Loucy (cell line): ENCODE measurements at regions not wholly inside any gene's neighbourhood (a gene's known extent, or its start where the extent isn't known, plus 50 kb on each side); places are given as distances from the start of the nearest gene placed in this dataset.

ENCODE experiments used
- H2AFZ ChIP-seq: fragments of 200-600 bp; sonication (generic); 2 replicates; pipeline ENCODE4 v1.6.0; 2016; ENCODE audit warnings: antibody characterized with exemption, mild to moderate bottlenecking, low read length, moderate library complexity
- H3F3A ChIP-seq: fragments of 200-600 bp; 2 replicates; pipeline ENCODE4 v1.6.0; 2016; ENCODE audit warnings: antibody characterized with exemption, low read depth, mild to moderate bottlenecking
- H3K27me3 ChIP-seq: fragments of 200-600 bp; sonication (generic); 2 replicates; pipeline ENCODE4 v1.6.1; 2014; ENCODE audit warnings: low read length, mild to moderate bottlenecking; ENCODE audit not compliant: insufficient read depth, poor library complexity, severe bottlenecking
- H3K36me3 ChIP-seq: fragments of 200-600 bp; sonication (generic); 2 replicates; pipeline ENCODE4 v1.6.1; 2016; ENCODE audit warnings: low read length; ENCODE audit not compliant: insufficient read depth
- H3K4me1 ChIP-seq: fragments of 200-600 bp; sonication (generic); 2 replicates; pipeline ENCODE4 v1.5.1; 2014; ENCODE audit warnings: low read length, mild to moderate bottlenecking; ENCODE audit not compliant: insufficient read depth, poor library complexity, severe bottlenecking
- H3K4me2 ChIP-seq: fragments of 200-600 bp; sonication (generic); 2 replicates; pipeline ENCODE4 v1.6.0; 2014; ENCODE audit warnings: antibody characterized with exemption, low read length, low read depth, mild to moderate bottlenecking; ENCODE audit not compliant: poor library complexity, severe bottlenecking
- H3K4me3 ChIP-seq: fragments of 200-600 bp; sonication (generic); 2 replicates; pipeline ENCODE4 v1.5.1; 2014; ENCODE audit warnings: low read length, mild to moderate bottlenecking, mixed read lengths; ENCODE audit not compliant: poor library complexity, severe bottlenecking
- H3K79me2 ChIP-seq: fragments of 200-600 bp; sonication (generic); 2 replicates; pipeline ENCODE4 v1.6.1; 2014; ENCODE audit warnings: low read length; ENCODE audit not compliant: insufficient read depth
- H3K9ac ChIP-seq: fragments of 200-600 bp; sonication (generic); 2 replicates; pipeline ENCODE4 v1.6.0; 2014; ENCODE audit warnings: mild to moderate bottlenecking, low read depth, low read length, moderate library complexity; ENCODE audit not compliant: poor library complexity, severe bottlenecking
- H3K9me2 ChIP-seq: fragments of 200-600 bp; sonication (generic); replicated peaks from 2 replicates; pipeline ENCODE4 v1.6.1; 2016; ENCODE audit warnings: low read depth, low read length, mixed read lengths
- H3K9me3 ChIP-seq: fragments of 200-600 bp; sonication (generic); 2 replicates; pipeline ENCODE4 v1.6.1; 2014; ENCODE audit warnings: mild to moderate bottlenecking, antibody characterized with exemption, low read length, low read depth; ENCODE audit not compliant: insufficient read depth
- H4K20me1 ChIP-seq: fragments of 200-600 bp; sonication (generic); 2 replicates; pipeline ENCODE4 v1.6.0; 2014; ENCODE audit warnings: antibody characterized with exemption, low read length, mild to moderate bottlenecking; ENCODE audit not compliant: insufficient read depth, poor library complexity, severe bottlenecking
- CTCF ChIP-seq: fragments of 200-600 bp; sonication (generic); conservative IDR thresholded peaks from 2 replicates; pipeline ENCODE4 v1.5.1; 2014; ENCODE audit warnings: mild to moderate bottlenecking, antibody characterized with exemption, low read length
- EZH2phosphoT487 ChIP-seq: fragments of 200-600 bp; IDR thresholded peaks from 2 replicates; pipeline ENCODE4 v1.6.1; 2018; ENCODE audit warnings: antibody characterized with exemption, mild to moderate bottlenecking, moderate library complexity, borderline replicate concordance

- Histone ChIP-seq H3K9me3 (no peaks in the 10 kb centered on the region), H3K4me3 (no peak overlapping the region), H3K9ac (no peak overlapping the region), H3K9me2 (no peaks in the 10 kb centered on the region), H3K4me2 (no peak overlapping the region), H3K4me1 (no peaks in the 10 kb centered on the region), H3K79me2 (no peaks in the 10 kb centered on the region), H3K36me3 (no peaks in the 10 kb centered on the region), H2AFZ (no peak overlapping the region), H3K27me3 (no peaks in the 10 kb centered on the region), H3F3A (no peaks in the 10 kb centered on the region), H4K20me1 (no peaks in the 10 kb centered on the region)
- TF ChIP-seq EZH2phosphoT487: no peak
Measured at GRCh38 chr14:28373721-28374120, 392.9 kb upstream of the FOXG1 start.

GRCh38 chr14:28375295-28375694 is 391.3 kb upstream of the FOXG1 start:
- Histone ChIP-seq H3K4me3 (no peak overlapping the region), H3K9me3 (no peaks in the 10 kb centered on the region), H3K79me2 (no peaks in the 10 kb centered on the region), H3K36me3 (no peaks in the 10 kb centered on the region), H3F3A (no peaks in the 10 kb centered on the region), H3K4me1 (no peaks in the 10 kb centered on the region), H3K9ac (no peak overlapping the region), H3K27me3 (no peaks in the 10 kb centered on the region), H4K20me1 (no peaks in the 10 kb centered on the region), H3K9me2 (no peaks in the 10 kb centered on the region), H2AFZ (no peak overlapping the region), H3K4me2 (no peak overlapping the region)
- TF ChIP-seq EZH2phosphoT487 (no peak), CTCF (peak; percentile 38; the same call in 1 of the 2 replicates)

GRCh38 chr14:28381656-28382055 is 384.9 kb upstream of the FOXG1 start:
- TF ChIP-seq CTCF: no peak
- TF ChIP-seq EZH2phosphoT487: no peak
- Histone ChIP-seq H3K4me2 (no peak overlapping the region), H3K4me1 (no peaks in the 10 kb centered on the region), H3K4me3 (no peak overlapping the region), H3K9ac (no peak overlapping the region), H2AFZ (no peak overlapping the region), H3K27me3 (no peaks in the 10 kb centered on the region), H3K9me2 (0 out of 2 replicates have a peak, but pooled peaks cover 3% of the 10 kb centered on the region), H3K36me3 (no peaks in the 10 kb centered on the region), H3K79me2 (no peaks in the 10 kb centered on the region), H3K9me3 (no peaks in the 10 kb centered on the region), H4K20me1 (no peaks in the 10 kb centered on the region), H3F3A (no peaks in the 10 kb centered on the region)

- Histone ChIP-seq H3K36me3 (no peaks in the 10 kb centered on the region), H3K4me2 (no peak overlapping the region), H2AFZ (no peak overlapping the region), H3K79me2 (no peaks in the 10 kb centered on the region), H3K4me1 (no peaks in the 10 kb centered on the region), H3K9ac (no peak overlapping the region), H3K9me3 (no peaks in the 10 kb centered on the region), H4K20me1 (no peaks in the 10 kb centered on the region), H3K27me3 (no peaks in the 10 kb centered on the region), H3K9me2 (0 out of 2 replicates have a peak, but pooled peaks cover 3% of the 10 kb centered on the region), H3F3A (no peaks in the 10 kb centered on the region), H3K4me3 (no peak overlapping the region)
- no peak for TF ChIP-seq CTCF
- TF ChIP-seq EZH2phosphoT487: no peak
Measured at GRCh38 chr14:28382444-28383190, 384.0 kb upstream of the FOXG1 start.
